K562 (cell line): ENCODE measurements at regions not wholly inside any gene's neighbourhood (a gene's known extent, or its start where the extent isn't known, plus 50 kb on each side); places are given as distances from the start of the nearest gene placed in this dataset.

Source experiments
- SP1 ChIP-seq: sonication (generic); formaldehyde crosslinking; IDR thresholded peaks from 2 replicates; pipeline ENCODE4 v1.8.1; 2022; ENCODE audit warnings: mild to moderate bottlenecking, missing genetic modification reagents
- TF ChIP-seq, protein P1 (sequence below), 2 experiments: IDR thresholded peaks in 1 of 2; conservative IDR thresholded peaks in 1 of 2; 2 replicates each; pipeline ENCODE4 v1.6.1; 2016; ENCODE audit warnings: low read depth in 2 of 2, mild to moderate bottlenecking in 1 of 2, missing compliant biosample characterization in 1 of 2, missing genetic modification characterization in 1 of 2, moderate library complexity in 1 of 2
- TF ChIP-seq, protein P2 (sequence below), 2 experiments: IDR thresholded peaks; 2 replicates each; pipeline ENCODE4 v1.6.1; 2011; ENCODE audit warnings: borderline replicate concordance in 1 of 2, control low read depth in 1 of 2, low read depth in 1 of 2, low read length in 1 of 2, mild to moderate bottlenecking in 1 of 2, mixed read lengths in 1 of 2, moderate library complexity in 1 of 2; ENCODE audit not compliant: insufficient read depth in 1 of 2, insufficient read length in 1 of 2, poor library complexity in 1 of 2, severe bottlenecking in 1 of 2; ENCODE audit errors: extremely low read depth in 1 of 2

DNA sequence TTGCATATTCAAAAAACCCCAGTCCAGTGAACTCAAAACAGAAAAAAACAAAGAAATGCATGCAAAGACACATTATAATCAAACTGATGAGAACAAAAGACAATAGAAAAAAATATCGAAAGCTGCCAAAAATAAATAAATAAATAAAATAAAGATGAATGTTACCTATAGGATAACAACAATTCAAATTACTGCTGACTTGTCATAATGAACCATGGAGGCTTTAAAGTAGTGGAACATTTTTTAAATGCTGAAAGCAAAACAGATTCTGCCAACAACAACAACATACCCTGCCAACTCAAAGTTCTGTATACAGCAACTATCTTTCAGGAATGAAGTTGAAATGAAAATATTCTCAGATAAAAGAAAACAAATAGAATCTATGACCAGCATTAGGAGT lies 116.6 kb downstream of the CBLN1 start:
- TF ChIP-seq, protein P1, sequence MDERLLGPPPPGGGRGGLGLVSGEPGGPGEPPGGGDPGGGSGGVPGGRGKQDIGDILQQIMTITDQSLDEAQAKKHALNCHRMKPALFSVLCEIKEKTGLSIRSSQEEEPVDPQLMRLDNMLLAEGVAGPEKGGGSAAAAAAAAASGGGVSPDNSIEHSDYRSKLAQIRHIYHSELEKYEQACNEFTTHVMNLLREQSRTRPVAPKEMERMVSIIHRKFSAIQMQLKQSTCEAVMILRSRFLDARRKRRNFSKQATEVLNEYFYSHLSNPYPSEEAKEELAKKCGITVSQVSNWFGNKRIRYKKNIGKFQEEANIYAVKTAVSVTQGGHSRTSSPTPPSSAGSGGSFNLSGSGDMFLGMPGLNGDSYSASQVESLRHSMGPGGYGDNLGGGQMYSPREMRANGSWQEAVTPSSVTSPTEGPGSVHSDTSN (CRISPR knock-in tag; IDR thresholded peaks at IDR 0.05; ENCODE audit: low read depth): no peak
- TF ChIP-seq, protein P1 (tag; conservative IDR thresholded peaks at IDR 0.05; ENCODE audit: low read depth): no peak
- TF ChIP-seq SP1 (CRISPR knock-in tag): no peak
- TF ChIP-seq, protein P2, sequence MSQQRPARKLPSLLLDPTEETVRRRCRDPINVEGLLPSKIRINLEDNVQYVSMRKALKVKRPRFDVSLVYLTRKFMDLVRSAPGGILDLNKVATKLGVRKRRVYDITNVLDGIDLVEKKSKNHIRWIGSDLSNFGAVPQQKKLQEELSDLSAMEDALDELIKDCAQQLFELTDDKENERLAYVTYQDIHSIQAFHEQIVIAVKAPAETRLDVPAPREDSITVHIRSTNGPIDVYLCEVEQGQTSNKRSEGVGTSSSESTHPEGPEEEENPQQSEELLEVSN (IDR thresholded peaks at IDR 0.05; ENCODE audit: borderline replicate concordance in 1 of 2, extremely low read depth in 1 of 2, insufficient read depth in 1 of 2, insufficient read length in 1 of 2, low read depth in 1 of 2, low read length in 1 of 2, poor library complexity in 1 of 2, severe bottlenecking in 1 of 2): no peak
